SK-N-MC (cell line): ENCODE measurements at regions not wholly inside any gene's neighbourhood (a gene's known extent, or its start where the extent isn't known, plus 50 kb on each side); places are given as distances from the start of the nearest gene placed in this dataset.

ENCODE experiments used
- EZH2 ChIP-seq: fragments of 200-600 bp; sonication (generic); IDR thresholded peaks from one replicate; pipeline ENCODE4 v1.6.1; 2017; ENCODE audit warnings: antibody characterized with exemption
- POLR2AphosphoS5 ChIP-seq: IDR thresholded peaks from 2 replicates; pipeline ENCODE4 v1.6.1; 2012; ENCODE audit warnings: mild to moderate bottlenecking, low read depth, low read length, borderline replicate concordance

DNA sequence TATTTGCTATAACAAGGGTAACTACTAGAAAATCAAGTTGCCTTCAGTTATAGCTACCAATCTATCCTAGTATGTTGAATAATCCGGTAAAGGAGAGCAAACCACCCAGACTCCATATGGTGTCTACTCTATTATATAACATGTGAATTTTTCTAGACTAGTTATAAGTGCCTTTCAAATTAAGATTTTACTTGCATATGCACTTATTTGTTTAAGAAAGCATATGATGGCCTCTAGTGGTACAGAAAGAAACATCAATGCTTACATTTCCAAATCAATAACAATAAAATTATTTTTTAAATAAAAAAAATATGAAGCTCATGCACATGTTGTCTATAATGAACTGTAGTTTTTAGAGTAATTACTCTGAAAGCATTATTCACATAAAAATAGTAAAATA lies 1516.4 kb upstream of the PABPC4L start:
- TF ChIP-seq POLR2AphosphoS5 (no peak), EZH2 (no peak)
